HG03457 (cell line): ENCODE measurements at regions not wholly inside any gene's neighbourhood (a gene's known extent, or its start where the extent isn't known, plus 50 kb on each side); places are given as distances from the start of the nearest gene placed in this dataset.
"Not testable (repeated sequence)": the region's sequence is repeated elsewhere in the genome, so short reads cannot be mapped to it uniquely, and the experiment has no call there.

ENCODE experiments used
- ATAC-seq: cut with Tn5 transposase; IDR thresholded peaks from one replicate; pipeline ENCODE4 v1.9.1; 2021; ENCODE audit warnings: moderate number of reproducible peaks; ENCODE audit not compliant: unreplicated experiment

DNA sequence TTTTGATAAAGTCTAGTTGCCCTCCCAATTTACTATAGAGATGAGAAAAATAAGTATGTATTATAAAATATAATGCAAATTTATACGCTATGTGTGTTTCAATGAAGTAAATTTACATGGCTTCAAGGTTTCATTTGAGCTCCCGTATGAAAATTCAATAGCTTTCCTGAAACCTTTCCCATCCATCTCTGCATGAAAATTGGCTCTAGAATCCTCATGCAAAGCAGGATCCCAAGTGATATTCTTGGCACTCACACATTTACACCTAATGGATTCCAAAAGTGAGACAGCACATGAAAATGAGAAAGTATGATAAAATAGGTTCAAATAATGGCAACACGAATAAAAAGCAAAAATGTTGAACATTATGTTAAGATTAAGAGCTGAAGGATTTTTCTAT lies 1595.8 kb upstream of the SEL1L start:
- no peak for ATAC-seq

DNA sequence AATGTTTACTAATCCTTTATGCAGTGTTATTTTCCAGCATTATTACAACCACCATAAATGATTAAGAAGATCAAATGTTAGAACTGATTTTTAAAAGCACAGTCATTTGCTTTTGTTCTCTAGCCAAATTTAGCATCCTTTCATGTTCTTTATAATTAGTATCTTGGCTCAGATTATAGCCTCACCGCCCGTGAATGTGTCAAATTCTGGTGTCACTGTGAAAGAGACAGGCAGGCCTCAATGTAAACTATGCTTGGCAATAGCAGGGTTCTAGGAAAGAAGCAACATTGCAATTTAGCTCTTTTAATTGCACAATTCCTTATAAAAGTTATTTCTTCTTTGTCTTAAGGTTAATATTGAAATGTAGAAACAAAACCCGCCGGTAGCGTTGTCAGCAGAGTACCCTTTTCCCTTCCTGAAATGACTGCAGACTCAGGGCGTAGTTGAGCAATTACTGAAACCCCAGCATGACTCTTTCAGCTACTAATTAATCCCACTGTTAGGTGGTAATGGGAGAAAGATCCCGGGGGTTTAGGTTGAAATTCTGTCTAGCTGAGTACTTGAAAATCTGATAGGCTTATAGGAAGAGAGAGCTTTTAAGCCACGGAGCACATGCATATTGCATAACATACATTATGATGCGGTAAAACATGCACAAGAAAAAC lies 1600.5 kb upstream of the SEL1L start:
- ATAC-seq, result no peak

DNA sequence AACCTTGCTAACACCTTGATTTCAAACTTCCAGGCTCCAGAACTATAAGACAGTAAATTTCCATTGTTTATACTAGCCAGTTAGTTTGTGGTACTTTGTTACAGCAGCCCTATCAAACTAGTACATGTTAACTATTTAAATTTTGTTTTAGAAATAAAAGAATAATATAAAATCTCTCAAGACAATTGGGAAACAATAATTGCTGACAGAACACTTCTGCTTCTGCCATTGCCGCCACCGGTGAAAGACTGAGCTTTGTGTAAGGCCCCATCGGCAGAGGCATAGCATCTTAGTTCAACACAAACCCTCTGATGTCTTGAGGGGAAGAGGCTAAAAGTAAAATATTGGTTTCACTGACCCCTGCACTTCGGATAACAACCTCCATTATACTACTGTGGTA lies 1607.1 kb upstream of the SEL1L start:
- ATAC-seq, result no peak

DNA sequence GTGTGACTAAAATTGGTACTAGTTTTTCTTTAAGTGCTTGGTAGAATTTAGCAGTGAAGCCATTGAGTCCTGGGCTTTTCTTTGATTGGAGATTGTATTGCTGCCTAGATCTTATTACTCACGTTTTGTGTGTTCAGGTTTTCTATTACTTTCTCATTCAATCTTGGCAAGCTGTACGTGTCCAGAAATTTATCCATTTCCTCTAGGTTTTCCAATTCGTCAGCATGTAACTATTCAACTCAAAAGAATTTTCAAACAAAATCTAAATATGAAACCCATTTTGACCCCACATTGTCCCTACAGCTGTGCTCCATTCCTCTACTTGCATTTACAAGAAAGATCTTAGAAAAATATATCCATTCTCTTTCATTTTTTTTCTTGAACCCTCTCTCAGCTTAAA lies 1613.4 kb upstream of the SEL1L start:
- no peak for ATAC-seq

DNA sequence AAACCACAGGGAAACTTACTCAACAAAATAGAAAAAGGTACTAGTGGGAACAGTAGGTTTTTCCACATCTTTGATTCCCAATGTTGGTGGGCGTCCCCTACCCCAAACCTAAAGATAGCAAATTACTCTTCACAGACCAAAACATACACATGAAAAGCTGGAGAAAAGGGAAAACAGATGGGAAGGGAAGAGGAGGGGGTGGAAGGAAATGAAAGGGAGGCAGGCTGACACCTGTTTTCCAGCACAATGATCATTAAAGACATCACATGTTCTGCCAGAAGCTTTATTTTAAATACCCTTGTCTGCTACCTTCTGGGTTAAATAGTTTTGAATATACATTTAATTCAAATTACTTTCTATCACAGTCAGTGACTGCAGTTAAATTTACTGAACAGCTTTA lies 1617.9 kb upstream of the SEL1L start:
- ATAC-seq, result no peak

DNA sequence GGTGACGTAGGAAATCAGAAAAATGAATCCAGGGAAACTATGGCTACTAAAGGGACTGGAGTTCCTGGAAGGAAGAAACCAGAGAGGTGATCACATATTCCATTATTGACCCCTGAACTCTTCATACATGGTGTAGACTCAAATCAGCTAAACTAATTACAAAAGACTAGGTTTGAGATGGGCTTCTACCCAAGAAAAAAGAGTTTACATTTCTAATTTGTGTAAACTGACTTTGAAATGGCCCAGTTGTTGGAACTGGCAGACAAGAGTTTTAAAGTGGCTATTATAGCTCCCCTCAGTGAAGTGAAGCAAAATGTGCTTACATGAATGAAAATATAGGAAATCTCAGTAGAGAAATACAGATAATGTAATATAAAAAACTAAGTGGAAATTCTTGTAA lies 1619.4 kb upstream of the SEL1L start:
- ATAC-seq, result no peak

DNA sequence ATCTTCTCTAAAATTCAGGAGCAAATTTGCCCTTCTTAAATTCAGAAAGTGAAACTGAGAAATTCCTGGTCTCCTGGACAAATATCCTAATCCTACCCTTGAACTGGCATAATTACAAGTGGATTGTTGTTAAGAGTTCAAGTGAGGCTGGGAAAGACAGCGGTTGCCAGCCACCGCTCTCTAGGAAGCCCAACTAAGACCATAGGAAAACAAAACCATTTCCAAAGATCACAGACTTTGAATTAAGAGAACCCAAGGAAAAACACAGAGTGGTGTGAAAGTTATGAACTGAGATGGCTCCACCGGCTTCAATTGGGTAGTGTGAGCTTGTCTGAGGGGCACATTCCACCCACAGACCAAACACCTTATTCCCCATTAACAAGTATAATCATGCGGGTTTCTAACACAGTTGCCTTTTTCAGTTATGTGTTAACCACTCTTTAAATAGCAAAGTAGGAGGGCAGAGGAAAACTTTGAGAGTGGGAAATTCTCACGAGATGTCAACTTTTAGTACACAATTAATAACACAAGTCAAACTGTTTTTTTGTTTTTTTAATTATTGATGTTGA lies 1628.8 kb upstream of the SEL1L start:
- ATAC-seq, result no peak

DNA sequence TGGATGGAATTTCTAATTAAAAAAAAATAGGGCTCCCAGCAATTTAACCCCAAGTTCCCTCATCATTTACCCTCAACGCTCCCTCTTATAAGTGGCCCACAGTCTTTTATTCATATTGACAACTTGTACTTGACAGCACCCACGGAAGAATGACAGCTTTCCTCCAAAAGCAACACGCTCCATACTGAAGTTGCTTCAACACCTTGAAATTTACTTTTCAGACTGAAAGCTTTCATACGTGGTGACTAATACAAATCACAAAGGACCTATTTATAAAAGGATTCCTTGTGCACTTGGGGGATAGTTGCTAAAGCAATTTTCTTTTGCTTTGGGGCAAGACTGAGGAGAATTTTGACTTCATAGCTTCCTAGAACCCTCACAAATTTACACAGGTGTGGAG lies 1629.4 kb upstream of the SEL1L start:
- ATAC-seq, result no peak

DNA sequence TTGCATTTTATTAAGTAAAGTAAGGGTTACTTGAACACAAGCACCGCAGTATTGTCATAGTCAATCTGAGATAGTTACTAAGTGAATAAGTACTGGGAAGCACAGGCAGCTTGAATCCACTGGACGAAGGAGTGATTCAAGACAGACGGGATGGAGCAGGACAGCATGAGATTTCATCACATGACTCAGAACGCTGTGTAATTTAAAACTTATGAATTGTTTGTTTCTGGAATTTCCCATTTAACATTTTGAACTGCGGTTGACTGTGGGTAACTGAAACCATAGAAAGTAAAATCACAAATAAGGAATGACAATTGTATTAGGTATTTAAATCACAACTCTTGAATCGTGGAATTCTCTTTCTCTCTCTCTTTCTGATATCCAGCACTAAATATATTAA lies 1630.4 kb upstream of the SEL1L start:
- ATAC-seq, result no peak

DNA sequence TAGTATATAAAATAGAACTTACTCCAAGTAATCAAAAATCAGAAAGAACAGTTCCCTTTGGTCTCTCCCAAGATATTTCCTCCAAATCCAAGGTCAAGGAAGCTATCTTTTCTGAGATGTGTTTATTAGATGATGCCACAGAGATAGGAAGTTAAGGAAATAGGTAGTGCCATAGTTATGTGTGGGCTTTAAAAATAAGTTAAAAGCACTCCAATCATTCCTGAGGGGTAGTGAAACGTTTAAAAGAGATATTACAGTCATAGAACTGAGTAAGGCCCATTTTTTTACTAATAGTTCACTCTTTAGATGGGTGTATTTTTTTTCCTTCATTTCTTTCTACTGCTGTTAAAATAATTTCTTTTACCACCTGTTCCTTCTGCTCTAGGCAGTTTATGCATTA lies 1630.9 kb upstream of the SEL1L start:
- no peak for ATAC-seq

DNA sequence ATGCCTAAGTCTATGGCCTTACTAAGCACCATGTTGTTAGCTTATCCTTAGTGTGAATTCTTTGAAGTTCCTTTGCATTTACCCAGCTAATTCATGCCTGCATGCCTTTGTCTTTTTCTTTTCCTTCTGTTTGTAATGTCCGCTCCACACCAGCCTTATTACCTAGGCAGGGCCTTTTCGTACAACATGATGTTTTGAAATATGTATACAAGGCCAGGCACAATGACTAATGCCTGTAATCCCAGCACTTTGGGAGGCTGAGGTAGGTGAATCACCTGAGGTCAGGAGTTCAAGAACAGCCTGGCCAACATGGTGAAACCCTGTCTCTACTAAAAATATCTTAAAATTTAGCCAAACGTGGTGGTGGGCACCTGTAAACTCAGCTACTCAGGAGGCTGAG lies 1636.5 kb upstream of the SEL1L start:
- no peak for ATAC-seq

DNA sequence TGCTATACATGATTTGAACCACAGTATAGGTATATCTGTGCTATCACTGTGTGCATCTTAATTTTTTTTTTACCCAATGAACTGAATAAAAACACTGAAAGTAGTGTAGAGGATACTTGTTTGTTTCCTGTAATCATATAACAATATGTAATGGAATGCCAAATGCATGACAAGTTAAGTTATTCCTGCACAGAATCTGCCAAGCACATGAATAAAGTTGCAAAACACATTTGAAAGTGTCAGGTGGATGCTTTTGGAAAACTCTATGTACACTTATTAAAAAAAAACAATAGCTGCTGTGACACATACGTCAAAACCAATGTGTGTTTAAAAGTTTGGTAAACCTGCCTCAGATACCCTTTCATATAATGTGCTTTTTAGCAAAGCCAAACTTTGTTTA lies 1638.1 kb upstream of the SEL1L start:
- no peak for ATAC-seq

DNA sequence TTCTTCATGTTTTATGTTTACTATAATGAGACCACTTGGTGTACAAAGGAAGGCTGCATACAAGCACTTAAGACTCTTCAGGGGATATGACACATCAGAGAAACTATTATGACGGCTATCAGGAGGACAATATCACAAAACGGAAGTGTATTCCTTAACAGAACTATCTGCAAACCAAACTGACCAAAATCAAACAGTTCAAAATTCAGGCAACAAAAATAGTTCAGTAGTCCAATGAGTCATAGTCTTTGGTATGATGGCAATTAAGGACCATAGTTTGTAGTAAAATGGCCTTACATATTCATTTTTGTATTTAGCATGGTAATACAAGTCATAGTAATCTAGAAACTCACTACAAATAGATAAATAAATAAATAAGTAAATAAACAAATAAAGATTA lies 1638.7 kb upstream of the SEL1L start:
- no peak for ATAC-seq

DNA sequence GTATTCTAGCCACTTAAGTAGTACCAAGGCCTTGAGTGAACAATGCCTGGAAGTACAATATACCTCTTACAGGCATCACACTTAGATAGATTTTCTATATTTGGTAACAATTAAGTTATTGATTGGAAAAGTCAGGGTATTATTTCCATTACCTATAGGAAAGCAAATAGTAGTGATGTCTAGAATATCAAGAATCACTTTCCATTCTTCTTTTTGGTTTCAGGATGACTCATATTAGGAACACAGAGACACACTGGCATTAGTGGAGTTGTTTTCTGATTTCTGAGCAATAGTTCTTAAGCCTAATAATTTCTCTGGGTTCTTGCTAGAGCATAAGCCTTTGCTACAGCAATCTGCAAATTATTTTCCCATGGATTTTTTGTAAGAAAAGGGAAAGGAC lies 1640.0 kb upstream of the SEL1L start:
- ATAC-seq, result no peak

DNA sequence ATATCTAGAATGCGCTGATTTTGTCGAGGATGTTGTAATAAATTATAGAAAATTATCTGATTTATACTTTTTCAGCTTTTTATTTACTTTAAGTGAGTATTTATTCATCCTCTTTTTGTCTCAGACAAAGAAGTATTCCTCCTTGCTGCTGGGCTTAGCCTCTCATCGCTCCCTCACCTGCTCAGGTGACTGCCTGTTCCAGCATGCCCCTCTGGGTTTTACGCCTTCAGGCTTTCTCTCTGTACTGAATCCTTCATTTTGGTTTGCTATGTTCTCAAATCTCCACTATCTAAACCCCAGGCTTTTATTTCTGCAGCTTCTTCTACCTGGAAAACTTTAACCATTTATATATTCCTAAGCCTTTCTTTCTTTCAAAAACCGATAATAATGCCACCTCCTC lies 1650.9 kb upstream of the SEL1L start:
- no peak for ATAC-seq

DNA sequence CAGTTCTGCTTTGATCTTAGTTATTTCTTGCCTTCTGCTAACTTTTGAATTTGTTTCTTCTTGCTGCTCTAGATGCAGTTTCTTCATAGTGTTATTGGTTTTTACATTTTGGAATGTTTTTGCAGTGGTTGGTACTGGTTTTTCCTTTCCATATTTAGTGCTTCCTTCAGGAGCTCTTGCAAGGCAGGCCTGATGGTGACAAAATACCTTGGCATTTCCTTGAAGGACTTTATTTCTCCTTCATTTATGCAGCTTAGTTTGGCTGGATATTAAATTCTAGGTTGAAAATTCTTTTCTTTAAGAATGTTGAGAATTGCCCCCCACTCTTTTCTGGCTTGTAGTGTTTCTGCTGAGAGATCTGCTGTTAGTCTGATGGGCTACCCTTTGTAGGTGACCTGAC lies 1654.7 kb upstream of the SEL1L start:
- ATAC-seq, result not testable (repeated sequence)

DNA sequence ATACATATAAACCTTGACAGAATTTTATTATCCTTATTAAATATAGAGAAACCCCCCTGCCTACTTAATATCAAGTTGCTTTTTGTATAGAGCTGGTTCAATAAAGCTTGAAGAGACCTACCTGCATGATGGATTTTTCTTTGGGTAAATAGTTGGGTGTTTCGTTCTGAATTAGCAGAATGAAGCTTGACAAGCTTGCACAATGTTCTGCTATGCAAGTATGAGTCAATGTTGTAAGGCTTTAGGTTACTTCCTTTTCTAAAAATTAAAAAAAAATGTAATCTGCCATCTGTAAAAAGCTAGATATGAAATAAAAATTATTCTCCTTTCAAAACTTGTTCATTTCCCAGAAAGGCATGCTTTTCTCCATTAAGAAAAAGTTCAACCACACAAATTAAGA lies 1662.6 kb upstream of the SEL1L start:
- ATAC-seq, result no peak

DNA sequence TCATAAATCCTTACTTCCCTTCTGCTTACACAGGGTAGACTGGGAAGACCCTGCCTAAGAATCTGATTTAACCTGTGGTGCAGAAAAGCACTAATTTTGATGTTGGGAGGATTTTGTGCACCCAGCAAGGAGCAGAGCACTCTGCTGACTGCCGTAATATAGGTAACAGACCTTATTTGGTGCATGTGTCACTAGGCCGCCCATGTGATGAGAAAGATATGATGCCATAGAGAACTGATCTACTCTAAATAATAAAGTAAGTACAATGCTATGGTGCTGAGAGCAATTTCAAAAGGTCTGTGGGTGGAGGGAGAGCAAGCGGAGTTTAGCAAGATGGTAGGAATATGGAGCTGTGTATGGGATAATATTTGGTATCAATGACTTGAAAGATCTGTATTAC lies 1663.6 kb upstream of the SEL1L start:
- ATAC-seq, result no peak

DNA sequence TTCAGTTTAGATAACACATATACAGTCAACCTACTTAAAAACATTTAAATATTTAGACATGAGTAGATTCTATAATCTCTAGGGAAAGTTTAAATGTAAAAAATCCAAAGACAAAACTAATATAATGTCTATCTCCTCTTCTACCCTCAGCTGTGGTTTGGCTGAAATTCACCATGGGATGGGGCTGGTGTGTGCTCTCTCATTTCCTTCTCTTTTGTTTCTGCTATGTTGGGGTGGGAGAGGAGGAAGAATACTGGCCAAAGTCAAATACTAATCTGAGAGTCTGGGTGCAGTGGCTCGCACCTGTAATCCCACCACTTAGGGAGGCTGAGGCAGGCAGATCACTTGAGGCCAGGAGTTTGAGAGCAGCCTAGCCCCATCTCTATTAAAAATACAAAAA lies 1673.9 kb upstream of the SEL1L start:
- no peak for ATAC-seq

DNA sequence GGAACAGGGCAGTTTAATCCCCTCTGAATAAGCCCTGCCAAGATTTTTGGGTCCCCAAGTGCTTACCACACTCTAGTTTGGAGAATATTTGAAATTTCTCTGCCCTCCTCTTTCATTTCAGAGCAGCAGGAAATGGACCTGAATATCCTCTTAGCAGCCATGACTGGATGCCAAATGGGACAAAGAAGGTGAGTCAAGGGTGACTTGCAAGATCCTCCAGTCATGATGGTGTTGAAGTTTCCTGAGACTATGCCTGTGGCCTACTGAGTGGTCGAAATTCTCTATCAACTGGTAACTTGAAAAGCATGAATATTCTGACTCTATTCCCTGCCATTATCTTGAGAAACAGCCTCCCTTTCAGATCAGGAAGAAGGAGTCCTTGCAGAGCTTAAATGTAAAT lies 1674.7 kb upstream of the SEL1L start:
- no peak for ATAC-seq

DNA sequence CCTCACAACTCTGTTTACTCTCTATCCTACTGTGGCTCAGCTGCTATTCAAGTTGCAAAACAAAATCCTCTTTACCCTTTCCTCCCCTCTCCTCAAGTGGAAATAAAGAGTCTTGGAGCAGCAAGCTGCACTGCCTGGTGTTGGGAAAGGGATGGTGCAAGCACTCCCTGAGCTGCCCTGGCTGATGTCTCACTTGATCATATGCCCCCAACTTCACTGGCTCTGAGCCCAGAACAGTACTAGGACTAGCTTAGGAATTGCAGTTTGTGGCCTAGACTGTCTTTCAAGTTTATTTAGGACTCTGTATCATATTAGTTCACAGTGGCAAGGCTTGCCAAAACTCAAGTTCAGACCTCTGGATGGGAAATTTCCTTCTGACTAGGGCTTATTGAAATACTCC lies 1683.8 kb upstream of the SEL1L start:
- ATAC-seq, result no peak

DNA sequence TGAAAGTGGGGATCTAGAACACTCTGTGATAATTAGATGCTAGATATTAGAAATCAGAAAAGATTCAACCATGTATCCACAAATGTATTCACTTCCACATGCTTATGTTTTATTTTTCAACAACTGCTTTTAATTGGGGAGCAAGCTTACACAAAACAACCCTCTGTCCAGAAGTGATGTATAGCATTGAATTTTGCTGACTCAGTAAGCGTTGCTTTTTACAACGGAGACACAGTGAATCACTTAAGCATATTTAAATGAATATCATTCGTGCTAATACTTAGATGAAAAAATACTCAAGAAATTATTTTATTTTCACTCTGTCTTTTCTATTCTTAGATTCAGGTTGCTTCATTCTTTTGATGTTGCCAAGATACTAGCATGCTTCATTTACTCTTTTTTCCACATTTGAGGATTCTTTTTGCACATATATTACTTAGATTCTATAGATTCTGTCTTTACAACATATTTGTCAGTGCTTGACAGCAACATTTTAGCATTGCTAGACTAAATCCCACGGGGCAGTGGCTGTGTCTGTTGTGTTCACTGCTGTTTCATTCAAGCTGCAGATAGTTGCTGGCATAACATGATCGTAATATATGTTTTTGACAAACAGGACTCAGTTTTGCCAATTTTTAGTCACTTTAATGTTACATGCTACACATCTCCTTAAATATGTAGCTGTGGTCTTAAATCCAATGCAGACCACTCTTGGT lies 1714.4 kb upstream of the SEL1L start:
- no peak for ATAC-seq

DNA sequence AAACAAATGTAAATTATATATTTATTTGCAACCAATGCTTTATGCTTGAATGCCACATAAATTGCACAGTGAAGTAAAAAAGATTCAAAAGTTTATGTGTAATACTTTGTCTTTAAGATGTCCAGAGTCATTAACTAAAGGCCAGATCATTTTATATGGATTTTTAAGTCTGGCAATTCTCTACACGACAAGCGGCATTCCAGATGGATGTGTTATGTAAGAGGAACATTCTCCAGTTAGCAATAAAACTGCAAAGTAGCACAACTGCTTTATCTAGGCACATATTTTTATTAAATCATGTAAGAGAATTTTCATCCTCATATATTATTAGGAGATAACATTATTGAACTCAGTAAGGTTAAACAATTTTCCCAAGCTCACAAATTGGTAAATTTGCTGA lies 1717.7 kb upstream of the SEL1L start:
- no peak for ATAC-seq
